ENCODE measurements at regions not wholly inside any gene's neighbourhood (a gene's known extent, or its start where the extent isn't known, plus 50 kb on each side); places are given as distances from the start of the nearest gene placed in this dataset.

GRCh38 chr11:123304828-123305466 is 109.9 kb upstream of the CLMP start:
- peak; percentile 41 for DNase-seq (ENCODE audit: low spot score)

DNA sequence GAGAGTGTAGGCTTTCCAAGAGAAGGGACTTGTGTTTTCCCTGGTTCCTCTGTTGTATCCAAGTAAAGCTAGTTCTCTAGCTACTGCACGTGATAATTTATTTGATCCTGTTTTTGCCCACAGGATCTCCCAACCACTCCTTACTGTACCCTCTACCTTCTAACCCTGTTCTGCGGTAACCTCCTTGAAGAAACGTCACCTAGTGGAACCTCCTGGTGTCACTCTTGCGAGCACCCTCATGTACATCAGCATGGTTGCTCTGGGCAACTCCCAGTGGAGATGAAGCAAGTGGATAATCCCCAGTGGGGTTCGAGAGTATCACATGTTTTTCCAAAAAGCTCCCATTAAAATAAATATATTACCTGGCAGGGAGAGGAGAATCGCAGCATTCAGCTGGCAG is 108.9 kb upstream of the CLMP start:
- DNase-seq (ENCODE audit: low spot score), result no peak

DNA sequence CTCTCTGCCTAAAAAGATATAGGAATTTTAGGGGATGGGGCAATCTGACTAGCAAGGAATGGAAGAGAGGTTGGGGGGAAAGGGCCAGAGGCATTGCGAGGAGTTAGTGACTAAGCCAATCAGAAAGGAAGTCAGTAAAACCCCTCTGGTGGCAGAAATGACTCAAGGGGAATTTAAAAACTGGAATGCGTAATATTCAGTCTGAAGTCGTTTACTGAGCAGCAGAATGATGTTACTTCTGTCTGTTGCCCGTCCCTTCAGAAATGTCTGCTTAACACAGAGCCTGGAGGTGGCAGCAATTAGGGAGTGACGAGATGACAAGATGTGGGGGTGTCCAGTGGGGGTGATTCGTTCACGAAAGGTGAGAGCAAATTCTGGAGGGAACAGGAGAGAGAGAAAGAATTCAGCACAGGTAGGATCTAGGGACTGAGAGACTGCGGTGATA is 107.7 kb upstream of the CLMP start:
- DNase-seq (ENCODE audit: low spot score), result no peak

DNA sequence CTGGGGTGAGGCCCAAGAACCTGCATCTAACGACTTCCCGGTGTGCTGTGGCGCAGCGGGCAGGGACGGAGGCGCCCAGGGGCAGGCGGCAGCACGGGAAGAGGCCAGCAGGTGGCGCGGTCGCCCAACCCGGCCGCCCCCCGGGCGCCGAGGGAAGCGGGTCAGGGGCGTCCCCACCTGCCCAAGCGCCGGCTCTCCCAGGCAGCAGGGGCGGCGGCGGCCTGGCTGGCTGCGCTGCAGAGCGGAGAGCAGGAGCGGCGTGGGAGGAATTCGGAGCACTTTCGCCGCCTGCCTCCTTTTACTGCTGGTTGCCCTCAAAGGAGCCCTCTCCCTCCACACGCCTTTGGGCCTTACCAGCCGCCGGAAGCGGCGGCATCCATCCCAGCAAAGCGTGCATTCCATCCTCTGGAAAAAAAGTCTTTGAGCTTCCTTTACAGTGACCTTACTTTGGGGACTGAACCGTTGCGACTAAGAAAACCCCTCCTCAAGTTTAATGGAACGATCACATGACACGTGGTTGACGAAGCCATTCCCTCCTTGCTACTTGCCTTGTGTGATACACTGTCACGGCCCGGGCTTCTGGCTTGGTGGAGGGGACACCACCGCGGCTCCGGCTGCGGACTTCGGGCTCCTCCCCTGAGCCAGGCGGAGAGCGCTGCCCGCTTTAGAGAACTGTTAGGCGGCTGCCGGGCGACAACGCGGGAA is 106.8 kb upstream of the CLMP start:
- DNase-seq (ENCODE audit: low spot score), result peak; percentile 60

DNA sequence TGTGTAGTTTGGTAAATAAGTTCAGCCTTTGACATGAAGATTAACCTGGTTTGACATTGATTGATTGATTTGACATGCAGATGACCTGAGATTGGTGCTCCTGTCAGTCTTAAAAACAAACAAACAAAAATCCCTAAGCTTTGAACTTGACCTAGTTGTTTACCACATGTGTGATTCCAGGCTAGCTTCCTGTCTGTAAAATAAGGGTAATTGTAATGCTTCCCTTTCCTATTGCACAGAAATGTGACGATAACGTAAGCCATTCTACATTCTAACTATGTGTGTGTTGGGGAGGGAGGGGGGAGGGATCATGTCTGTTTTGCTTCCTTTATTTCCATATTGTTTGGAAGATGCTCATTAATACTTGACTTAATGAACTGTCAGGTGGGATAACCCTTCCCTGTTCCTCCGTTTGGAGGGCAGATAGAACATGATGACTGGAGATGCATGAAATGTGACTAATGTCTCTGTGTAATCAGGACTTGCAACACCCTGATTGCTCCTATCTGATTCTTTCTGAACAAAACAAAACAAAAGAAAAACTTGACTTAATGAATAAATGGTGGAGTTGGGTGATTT is 106.1 kb upstream of the CLMP start:
- peak; percentile 19 for DNase-seq (ENCODE audit: low spot score)

- DNase-seq (ENCODE audit: low spot score), result peak; percentile 37
Measured at GRCh38 chr11:123299721-123300120, 104.7 kb upstream of the CLMP start.

DNA sequence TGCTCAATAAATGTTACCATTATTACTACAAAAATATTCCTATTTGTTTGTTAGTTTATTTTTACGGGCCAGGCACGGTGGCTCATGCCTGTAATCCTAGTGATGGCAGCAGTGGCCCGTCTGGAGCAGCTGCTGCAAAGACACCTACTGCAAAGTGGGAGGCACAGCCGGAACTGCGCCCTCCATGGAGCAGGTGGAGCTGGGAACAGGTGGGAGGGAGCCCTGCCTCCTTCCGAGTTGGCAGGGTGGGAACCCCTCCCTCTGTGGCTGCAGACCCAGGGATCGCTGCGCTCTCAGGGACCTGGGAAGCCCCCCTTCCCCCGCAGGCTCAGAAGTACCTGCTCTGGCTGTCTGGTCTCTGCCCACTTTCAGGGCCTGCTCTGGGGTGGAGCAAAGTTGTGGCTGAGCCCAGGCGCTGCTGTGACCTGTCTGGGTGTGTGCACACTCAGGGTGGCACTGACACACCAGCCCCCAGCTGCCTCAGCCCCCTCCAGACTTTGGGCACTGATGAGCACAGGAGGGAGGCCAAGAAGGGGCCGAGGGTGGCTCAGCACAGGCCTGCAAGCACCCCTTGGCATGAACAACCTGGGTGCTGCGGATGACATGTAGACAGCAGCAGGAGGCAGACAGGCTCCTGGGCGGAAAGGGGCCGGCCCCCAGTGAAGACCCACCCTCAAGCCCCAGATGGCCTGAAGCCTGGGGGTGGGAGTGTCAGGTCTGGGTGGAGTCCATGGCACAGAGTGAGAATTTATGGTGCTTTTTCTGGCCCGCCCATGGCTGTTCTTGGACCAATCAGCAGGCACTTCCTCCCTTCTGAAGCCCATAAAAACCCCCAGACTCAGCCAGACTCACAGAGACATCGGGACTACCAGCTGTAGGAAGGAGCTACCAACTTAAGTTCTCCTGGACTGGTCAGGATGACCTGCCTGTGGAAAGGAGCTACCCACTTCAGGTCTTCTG is 103.7 kb upstream of the CLMP start:
- no peak for DNase-seq (ENCODE audit: low spot score)

- DNase-seq (ENCODE audit: low spot score), result no peak
Measured at GRCh38 chr11:123292647-123293046, 97.6 kb upstream of the CLMP start.

GRCh38 chr11:123291201-123291869 is 96.3 kb upstream of the CLMP start:
- DNase-seq (ENCODE audit: low spot score), result no peak

GRCh38 chr11:123286761-123287160 is 91.7 kb upstream of the CLMP start:
- DNase-seq (ENCODE audit: low spot score), result no peak

DNA sequence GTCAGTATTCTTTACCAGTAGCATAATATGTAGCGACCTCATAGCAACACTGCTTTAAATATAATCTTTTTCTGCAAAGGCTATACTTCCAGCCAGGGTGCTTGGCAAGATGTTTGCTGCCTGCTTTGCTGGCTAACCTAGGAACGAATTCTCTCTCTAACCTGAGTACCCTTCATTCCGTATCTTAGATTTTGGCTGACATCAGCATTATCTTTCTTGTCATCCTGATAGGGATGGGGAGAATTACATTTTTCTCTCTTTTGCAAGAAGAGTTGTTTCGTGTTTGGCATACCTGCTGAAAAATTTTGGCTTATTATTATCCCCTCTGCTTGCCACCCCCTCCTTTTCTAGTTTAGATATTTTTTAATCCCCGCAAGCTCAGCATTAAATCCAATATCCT is 91.2 kb upstream of the CLMP start:
- DNase-seq (ENCODE audit: low spot score), result no peak

DNA sequence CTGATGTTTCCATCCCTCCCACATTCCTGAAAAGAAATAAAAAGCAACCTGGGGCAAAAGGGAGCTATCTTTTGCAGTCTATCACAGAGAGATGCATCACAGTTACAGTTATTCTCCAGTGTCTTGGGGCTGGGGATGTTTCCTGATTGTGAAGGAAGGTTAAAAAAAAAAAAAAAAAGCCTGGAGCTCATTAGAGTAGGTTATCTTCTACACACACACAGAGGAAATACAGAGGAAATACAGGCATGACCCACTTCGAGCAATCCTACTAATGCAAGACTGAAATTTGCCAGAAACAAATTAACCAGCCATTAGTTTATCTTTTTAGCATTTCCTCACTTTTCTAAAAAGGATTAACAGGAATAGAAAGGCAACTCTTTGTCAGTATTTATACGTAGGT is 89.4 kb upstream of the CLMP start:
- DNase-seq (ENCODE audit: low spot score), result no peak

DNA sequence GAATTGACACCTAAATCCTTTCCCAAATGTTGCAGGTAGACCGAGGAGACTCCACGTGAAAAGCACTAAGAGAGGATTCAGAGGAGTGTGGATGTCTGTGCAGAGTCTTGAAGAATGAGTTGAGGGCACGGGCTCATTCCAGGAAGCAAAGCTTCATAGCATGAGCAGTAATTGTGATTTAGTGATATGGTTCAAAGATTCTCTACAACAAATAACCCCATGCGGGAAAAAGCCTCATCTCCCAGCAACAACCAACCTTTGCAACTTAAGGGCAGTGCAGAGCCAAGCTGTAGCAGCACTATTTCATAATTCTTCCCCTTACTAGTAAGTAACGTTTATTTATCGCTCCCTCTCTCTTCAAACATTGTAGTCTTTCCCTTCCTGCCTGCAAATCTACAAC is 87.5 kb upstream of the CLMP start:
- no peak for DNase-seq (ENCODE audit: low spot score)

- DNase-seq (ENCODE audit: low spot score), result no peak
Measured at GRCh38 chr11:123273616-123274015, 78.6 kb upstream of the CLMP start.

GRCh38 chr11:123272565-123272964 is 77.5 kb upstream of the CLMP start:
- DNase-seq (ENCODE audit: low spot score), result no peak

- no peak for DNase-seq (ENCODE audit: low spot score)
Measured at GRCh38 chr11:123268156-123268555, 73.1 kb upstream of the CLMP start.

DNA sequence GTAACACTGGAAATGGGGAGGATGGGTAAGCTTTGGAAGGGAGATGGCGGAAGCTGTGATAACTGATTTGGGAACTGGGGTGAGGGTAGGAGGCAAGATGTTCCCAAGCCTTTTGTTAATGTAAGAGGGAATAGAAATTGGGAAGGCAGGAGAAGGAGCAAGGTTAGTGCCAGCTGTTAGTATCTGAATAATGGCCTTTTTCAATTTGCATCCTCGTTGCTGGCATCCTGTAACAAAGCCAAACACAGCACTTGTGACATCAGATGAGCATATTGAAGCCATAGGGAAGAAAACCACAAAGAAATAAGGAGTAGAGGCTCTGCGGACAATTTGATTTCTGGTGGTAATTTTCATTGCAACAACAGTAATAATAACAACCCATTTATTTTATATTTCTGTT is 70.9 kb upstream of the CLMP start:
- no peak for DNase-seq (ENCODE audit: low spot score)

DNA sequence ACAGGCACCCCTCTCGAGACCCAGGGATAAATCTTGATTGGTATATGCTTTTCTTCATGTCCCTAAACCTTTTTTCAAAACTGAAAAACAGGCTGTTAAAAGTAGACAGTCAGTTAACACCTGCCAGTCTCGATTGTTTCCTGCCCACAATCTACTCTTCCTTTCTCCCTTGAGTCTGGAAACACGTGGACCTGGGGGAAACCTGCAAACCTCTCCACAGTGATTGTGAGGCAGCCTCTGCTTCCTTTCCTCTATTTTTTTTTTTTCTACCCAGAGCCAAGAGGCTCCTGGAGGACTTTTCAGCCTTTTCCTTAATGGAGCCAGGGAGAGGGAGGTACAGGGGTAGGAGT is 69.4 kb upstream of the CLMP start:
- no peak for DNase-seq (ENCODE audit: low spot score)

- peak; percentile 93 for DNase-seq (ENCODE audit: low spot score)
Measured at GRCh38 chr11:123261345-123262106, 66.5 kb upstream of the CLMP start.

DNA sequence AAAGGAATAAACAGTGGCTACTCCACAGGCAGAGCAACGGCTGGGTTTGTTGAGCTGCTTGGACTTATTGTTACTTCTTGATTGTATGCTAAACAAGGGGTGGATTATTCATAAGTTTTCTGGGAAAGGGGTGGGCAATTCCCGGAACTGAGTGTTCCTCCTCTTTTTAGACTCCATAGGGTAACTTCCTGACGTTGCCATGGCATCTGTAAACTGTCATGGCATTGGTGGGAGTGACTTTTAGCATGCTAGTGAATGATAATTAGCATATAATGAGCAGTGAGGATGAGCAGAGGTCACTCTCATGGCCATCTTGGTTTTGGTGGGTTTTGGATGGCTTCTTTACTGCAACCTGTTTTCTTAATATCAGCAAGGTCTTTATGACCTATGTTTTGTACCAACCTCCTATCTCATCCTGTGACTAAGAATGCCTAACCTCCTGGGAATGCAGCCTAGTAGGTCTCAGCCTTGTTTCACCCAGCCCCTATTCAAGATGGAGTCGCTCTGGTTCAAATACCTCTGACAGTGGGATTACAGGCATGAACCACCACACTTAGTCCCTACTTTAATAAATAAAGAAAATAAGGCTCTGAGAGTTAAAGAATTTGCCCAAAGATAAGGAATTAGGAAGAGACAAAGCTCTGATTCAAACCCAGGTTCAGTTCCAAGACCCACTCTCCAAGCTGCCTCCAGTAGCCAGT is 65.6 kb upstream of the CLMP start:
- no peak for DNase-seq (ENCODE audit: low spot score)

DNA sequence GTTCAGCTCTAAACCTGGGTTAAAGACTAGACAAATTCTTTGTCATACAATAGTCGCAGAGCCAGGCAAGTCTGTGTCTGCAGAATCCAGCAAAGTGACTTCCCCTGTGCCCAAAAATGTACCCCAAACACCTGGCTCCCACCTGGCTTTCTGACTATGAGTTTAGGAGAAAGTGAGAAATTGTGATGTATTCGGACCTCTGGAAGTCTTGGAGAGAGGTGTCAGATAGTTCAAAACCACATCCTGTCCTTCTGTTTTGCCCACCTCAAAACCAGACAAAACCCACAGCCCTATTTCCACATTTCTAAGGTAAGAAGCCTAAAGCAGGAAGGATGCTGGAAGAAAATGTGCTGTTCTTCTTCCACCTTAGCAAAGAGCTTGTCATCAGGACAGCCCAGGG is 63.8 kb upstream of the CLMP start:
- no peak for DNase-seq (ENCODE audit: low spot score)

Data from cerebellar cortex (tissue), 1 donor.